ENCODE measurements at regions not wholly inside any gene's neighbourhood (a gene's known extent, or its start where the extent isn't known, plus 50 kb on each side); places are given as distances from the start of the nearest gene placed in this dataset.

GRCh38 chr7:157077021-157077420 is 61.7 kb upstream of the UBE3C start:
- TF ChIP-seq CTCF (IDR thresholded peaks at IDR 0.05; ENCODE audit: control insufficient read depth, insufficient read depth, low read depth, low read length, missing control alignments) = no peak
- DNase-seq (ENCODE audit: low read depth) = no peak
- H3K4me3 ChIP-seq (ENCODE audit: control insufficient read depth, low read depth, low read length) = no peak overlapping the region

- no peak for DNase-seq (ENCODE audit: low read depth)
- no peak for TF ChIP-seq CTCF (IDR thresholded peaks at IDR 0.05; ENCODE audit: control insufficient read depth, insufficient read depth, low read depth, low read length, missing control alignments)
- peak overlapping the region; percentile 31 for H3K4me3 ChIP-seq (ENCODE audit: control insufficient read depth, low read depth, low read length)
Observed at GRCh38 chr7:157077986-157078644, 60.6 kb upstream of the UBE3C start.

- DNase-seq (ENCODE audit: low read depth) = no peak
- no peak overlapping the region for H3K4me3 ChIP-seq (ENCODE audit: control insufficient read depth, low read depth, low read length)
- TF ChIP-seq CTCF (IDR thresholded peaks at IDR 0.05; ENCODE audit: control insufficient read depth, insufficient read depth, low read depth, low read length, missing control alignments) = no peak
Observed at GRCh38 chr7:157079116-157079515, 59.6 kb upstream of the UBE3C start.

- TF ChIP-seq CTCF (IDR thresholded peaks at IDR 0.05; ENCODE audit: control insufficient read depth, insufficient read depth, low read depth, low read length, missing control alignments) = no peak
- H3K4me3 ChIP-seq (ENCODE audit: control insufficient read depth, low read depth, low read length) = no peak overlapping the region
- DNase-seq (ENCODE audit: low read depth) = no peak
Observed at GRCh38 chr7:157080111-157080730, 58.5 kb upstream of the UBE3C start.

DNA sequence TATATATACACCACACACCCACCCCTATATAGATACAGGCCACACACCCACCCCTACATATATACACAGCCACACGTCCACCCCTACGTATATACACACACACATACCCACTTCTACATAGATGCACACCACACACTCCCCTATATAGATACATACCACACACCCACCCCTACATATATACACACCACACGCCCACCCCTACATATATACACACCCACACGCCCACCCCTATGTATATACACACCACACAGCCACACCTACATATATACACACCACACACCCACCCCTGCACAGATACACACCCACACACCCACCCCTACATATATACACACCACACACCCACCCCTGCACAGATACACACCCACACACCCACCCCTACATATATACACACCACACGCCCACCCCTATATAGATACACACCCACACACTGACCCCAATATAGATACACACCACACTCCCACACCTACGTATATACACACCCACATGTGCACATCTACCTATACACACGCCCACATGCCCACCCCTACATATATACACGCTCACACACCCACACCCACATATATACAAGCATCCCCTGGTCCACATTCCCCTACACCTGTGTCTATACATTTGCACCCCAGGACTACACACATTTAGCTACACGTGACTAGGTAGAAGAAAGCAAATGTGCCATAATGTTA is 52.1 kb upstream of the UBE3C start:
- TF ChIP-seq CTCF (IDR thresholded peaks at IDR 0.05; ENCODE audit: control insufficient read depth, insufficient read depth, low read depth, low read length, missing control alignments) = no peak
- no peak for DNase-seq (ENCODE audit: low read depth)
- no peak overlapping the region for H3K4me3 ChIP-seq (ENCODE audit: control insufficient read depth, low read depth, low read length)

DNA sequence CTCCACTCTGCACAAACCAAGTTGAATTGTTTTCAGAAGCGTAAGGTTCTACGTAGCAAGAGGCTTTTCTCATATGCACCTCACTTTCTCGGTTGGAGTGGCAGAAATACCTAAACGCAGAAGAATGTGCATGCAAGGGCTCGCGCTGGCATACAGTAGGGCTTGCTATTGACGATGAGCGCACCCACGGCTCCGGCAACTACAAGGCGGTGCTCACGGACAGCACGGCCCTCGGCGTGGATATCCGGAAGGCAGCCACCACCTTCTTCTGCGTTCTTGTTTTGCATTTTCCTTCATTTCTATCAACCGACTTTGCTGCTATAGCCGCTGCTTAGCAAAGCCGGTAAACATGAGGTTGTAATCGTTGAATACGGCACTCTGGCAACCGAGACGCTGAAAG is 51.1 kb upstream of the UBE3C start:
- no peak for TF ChIP-seq CTCF (IDR thresholded peaks at IDR 0.05; ENCODE audit: control insufficient read depth, insufficient read depth, low read depth, low read length, missing control alignments)
- no peak for DNase-seq (ENCODE audit: low read depth)

More for the DNA sequence above, 51.1 kb upstream of the UBE3C start:
- H3K4me3 ChIP-seq (ENCODE audit: control insufficient read depth, low read depth, low read length) = no peak overlapping the region
